Activated B cell treated with CpG ODN at 0.5 μM for 24 hours (primary cell): ENCODE measurements at regions not wholly inside any gene's neighbourhood (a gene's known extent, or its start where the extent isn't known, plus 50 kb on each side); places are given as distances from the start of the nearest gene placed in this dataset.

Source experiments
- ATAC-seq: fragments of 200-7000 bp; cut with Tn5 transposase; one replicate; pipeline ENCODE4 v1.10.0; 2021; ENCODE audit warnings: low read depth, mild to moderate bottlenecking, moderate library complexity
- CTCF ChIA-PET: fragments of 350-600 bp; sonication (Branson Sonifier 250); formaldehyde crosslinking; loops from one replicate; lab custom pipeline; 2021; ENCODE audit warnings: antibody characterized with exemption; lab: Charles Lee
- POLR2A ChIA-PET: fragments of 350-600 bp; sonication (Branson Sonifier 250); formaldehyde crosslinking; loops from one replicate; lab custom pipeline; 2021; ENCODE audit warnings: antibody characterized with exemption; lab: Charles Lee
- DNase-seq: peaks from one replicate; pipeline ENCODE4 v3.0.0; 2022
- H3K27ac Mint-ChIP-seq: one replicate; pipeline ENCODE4 v1.8.0; 2020; ENCODE audit warnings: mixed read lengths
- H3K27me3 Mint-ChIP-seq: one replicate; pipeline ENCODE4 v1.8.0; 2021; ENCODE audit warnings: mixed read lengths
- H3K36me3 Mint-ChIP-seq: one replicate; pipeline ENCODE4 v1.8.0; 2021; ENCODE audit warnings: low read depth, mixed read lengths
- H3K4me1 Mint-ChIP-seq: one replicate; pipeline ENCODE4 v1.8.0; 2021; ENCODE audit warnings: mixed read lengths
- H3K4me3 Mint-ChIP-seq: one replicate; pipeline ENCODE4 v1.8.0; 2020; ENCODE audit warnings: mild to moderate bottlenecking, mixed read lengths
- H3K9me3 Mint-ChIP-seq: one replicate; pipeline ENCODE4 v1.8.0; 2020; ENCODE audit warnings: mixed read lengths
- CTCF ChIP-seq: fragments of 200-600 bp; IDR thresholded peaks from one replicate; pipeline ENCODE4 v1.8.0; 2022; ENCODE audit warnings: antibody characterized with exemption, mild to moderate bottlenecking
- intact Hi-C: fragments of 100-400 bp; cut with micrococcal nuclease; formaldehyde crosslinking; loops from one replicate; pipeline ENCODE4 v1.15.1; 2024

- no peak overlapping the region for H3K4me3 Mint-ChIP-seq
- TF ChIP-seq CTCF: no peak
- POLR2A ChIA-PET: no interaction called here
Measured at GRCh38 chr1:201589186-201589585, 50.3 kb downstream of the NAV1 start.

GRCh38 chr1:201590474-201590873 is 51.5 kb downstream of the NAV1 start:
- Mint-ChIP-seq H3K4me1 (no peaks in the 10 kb centered on the region), H3K4me3 (no peak overlapping the region), H3K9me3 (no peaks in the 10 kb centered on the region), H3K36me3 (no peaks in the 10 kb centered on the region), H3K27me3 (peaks cover 6% of the 10 kb centered on the region), H3K27ac (no peak overlapping the region)
- ChIA-PET CTCF (no interaction called here), POLR2A (no interaction called here)
- ATAC-seq (no peak), DNase-seq (no peak)
- intact Hi-C loops: no loop called here
- no peak for TF ChIP-seq CTCF

More at GRCh38 chr1:201589186-201589585, 50.3 kb downstream of the NAV1 start:
- ATAC-seq: no peak
- peaks cover 14% of the 10 kb centered on the region for H3K27me3 Mint-ChIP-seq
- no peak for DNase-seq
- H3K36me3 Mint-ChIP-seq: no peaks in the 10 kb centered on the region
- no peak overlapping the region for H3K27ac Mint-ChIP-seq
- no peaks in the 10 kb centered on the region for H3K9me3 Mint-ChIP-seq
- intact Hi-C loops: no loop called here
- CTCF ChIA-PET: no interaction called here
- H3K4me1 Mint-ChIP-seq: no peaks in the 10 kb centered on the region

- TF ChIP-seq CTCF: no peak
- Mint-ChIP-seq H3K27me3 (peaks cover 4% of the 10 kb centered on the region), H3K4me3 (no peak overlapping the region), H3K4me1 (no peaks in the 10 kb centered on the region), H3K36me3 (no peaks in the 10 kb centered on the region), H3K27ac (no peak overlapping the region), H3K9me3 (no peaks in the 10 kb centered on the region)
- ATAC-seq (no peak), DNase-seq (no peak)
- CTCF ChIA-PET: no interaction called here
- POLR2A ChIA-PET: no interaction called here
- intact Hi-C loops: no loop called here
Measured at GRCh38 chr1:201591348-201591747, 52.4 kb downstream of the NAV1 start.

GRCh38 chr1:201591981-201592380 is 53.1 kb downstream of the NAV1 start:
- TF ChIP-seq CTCF: no peak
- H3K9me3 Mint-ChIP-seq: no peaks in the 10 kb centered on the region
- H3K4me3 Mint-ChIP-seq: no peak overlapping the region
- H3K27ac Mint-ChIP-seq: no peak overlapping the region
- DNase-seq (no peak), ATAC-seq (no peak)
- ChIA-PET CTCF (no interaction called here), POLR2A (no interaction called here)
- H3K4me1 Mint-ChIP-seq: no peaks in the 10 kb centered on the region
- intact Hi-C loops: no loop called here
- peaks cover 2% of the 10 kb centered on the region for H3K27me3 Mint-ChIP-seq
- no peaks in the 10 kb centered on the region for H3K36me3 Mint-ChIP-seq

- Mint-ChIP-seq H3K27ac (no peak overlapping the region), H3K9me3 (no peaks in the 10 kb centered on the region), H3K36me3 (no peaks in the 10 kb centered on the region), H3K27me3 (peaks cover 3% of the 10 kb centered on the region), H3K4me3 (no peak overlapping the region), H3K4me1 (no peaks in the 10 kb centered on the region)
- CTCF ChIA-PET: no interaction called here
- POLR2A ChIA-PET: interaction anchor here (0.6 kb wide), 1 partner anchor 127 kb away, joined by 3 read pairs; no protein-coding TSS in a partner anchor
- no peak for TF ChIP-seq CTCF
- intact Hi-C loops: no loop called here
- ATAC-seq (no peak), DNase-seq (no peak)
Measured at GRCh38 chr1:201593200-201593921, 54.4 kb downstream of the NAV1 start.
